Suppressor macrophage (primary cell): ENCODE measurements at regions not wholly inside any gene's neighbourhood (a gene's known extent, or its start where the extent isn't known, plus 50 kb on each side); places are given as distances from the start of the nearest gene placed in this dataset.

Experiments used
- DNase-seq, 4 experiments: peaks; one replicate each; pipeline ENCODE4 v3.0.0-alpha.2; 2020 to 2022

DNA sequence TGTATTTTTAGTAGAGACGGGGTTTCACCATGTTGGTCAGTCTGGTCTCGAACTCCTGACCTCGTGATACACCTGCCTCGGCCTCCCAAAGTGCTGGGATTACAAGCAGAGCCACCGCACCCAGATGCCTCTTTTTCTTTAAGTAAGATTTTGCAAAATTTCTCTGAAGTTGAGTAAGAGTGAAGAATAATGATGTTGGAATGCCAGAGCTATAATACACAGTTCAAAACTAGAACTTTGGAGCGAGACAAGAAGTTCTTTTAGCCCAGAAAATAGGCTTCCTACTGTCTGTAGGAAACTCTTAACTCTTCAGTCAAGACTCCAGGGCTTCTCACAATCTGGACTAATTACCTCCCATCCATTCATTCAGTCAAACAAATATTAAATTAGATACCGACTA, 51.4 kb downstream of the MARCHF4 start:
- no peak for DNase-seq

DNA sequence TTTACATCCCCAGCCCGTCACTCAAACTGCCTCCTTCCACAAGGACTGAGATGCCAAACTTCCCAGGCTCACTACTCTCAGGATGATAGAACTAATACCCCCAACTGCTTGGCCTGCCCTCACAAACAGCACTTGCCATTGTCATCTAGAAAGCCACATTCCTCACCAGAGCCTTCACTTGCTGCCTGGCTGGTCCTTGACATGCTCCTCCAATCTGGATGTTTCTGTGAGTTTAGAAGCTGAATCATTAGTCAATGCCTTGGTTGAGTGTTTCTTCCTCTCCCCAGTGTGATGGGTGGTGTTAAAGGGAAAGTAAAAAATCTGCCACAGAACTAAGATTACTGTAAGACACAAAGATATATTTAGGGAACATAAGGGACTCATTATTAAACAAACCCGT, 52.5 kb downstream of the MARCHF4 start:
- DNase-seq: no peak

DNA sequence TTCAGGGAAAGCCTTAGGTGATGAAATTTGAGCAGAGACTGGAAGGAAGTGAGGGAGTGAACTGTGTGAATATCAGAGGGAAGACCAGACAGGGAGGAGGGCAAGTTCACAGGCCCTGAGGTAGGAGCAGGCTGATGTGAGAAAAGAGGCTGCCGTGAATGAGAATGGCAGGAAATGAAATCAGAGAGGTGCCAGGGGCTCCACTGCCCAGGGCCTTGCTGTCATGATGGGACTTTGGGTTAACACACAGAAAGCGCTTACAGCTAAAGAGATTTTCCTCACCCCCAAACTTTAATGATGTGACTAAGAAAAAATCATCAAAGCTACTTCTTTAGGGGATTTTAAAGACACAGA, 53.8 kb downstream of the MARCHF4 start:
- DNase-seq: no peak

DNA sequence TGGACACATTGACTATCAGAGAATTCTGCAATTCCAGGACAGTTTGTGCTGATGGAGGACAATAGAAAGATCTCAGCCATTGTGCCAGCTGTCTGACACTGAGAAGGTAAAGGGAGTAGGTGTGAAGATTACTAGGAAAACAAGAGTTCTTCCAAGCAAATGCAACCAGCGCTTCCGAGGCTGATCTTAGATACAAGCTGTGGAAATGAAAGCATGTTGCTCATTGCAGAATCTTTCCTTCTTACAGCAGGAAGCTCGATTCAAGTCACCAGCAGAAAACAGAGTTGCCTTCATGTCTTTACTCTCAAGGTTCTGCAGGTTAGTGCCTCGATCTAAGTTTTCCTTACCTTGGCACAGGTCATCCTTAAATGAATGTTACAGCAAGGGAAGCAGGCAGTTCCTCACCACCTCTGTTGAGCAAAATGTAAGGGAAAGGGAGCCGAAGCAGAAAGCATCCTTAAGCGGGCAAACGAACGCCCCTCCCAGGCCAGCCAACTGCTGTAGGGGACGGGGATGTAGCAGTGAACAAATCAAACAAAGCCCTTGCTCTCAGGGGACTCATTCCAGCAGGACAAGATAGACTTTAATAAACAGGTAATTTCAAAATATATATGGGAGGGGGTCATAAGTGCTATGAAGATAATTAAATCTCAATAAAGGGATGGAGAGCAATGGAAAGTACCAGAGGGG, 54.3 kb downstream of the MARCHF4 start:
- no peak for DNase-seq

DNA sequence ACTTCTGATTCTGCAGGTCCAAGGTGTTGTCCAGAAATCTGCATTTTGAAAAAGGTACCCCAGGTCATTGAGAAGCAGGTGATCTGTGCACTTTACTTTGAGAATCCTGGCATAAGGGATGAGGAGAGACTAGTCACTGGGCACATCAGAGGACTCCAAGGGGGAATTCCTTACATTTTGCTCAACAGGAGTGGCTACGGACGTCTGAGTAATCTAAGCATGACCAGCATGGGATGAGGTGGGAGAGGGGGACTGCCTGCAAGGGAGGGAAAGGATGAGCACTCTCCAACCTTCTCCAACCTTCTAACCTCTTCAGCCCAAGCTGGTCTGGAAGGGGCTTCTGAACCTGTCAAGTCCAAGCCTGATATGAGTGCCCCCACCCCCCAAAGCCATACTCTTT, 55.5 kb downstream of the MARCHF4 start:
- DNase-seq: peak in 1 of 4 experiments; percentile 7

DNA sequence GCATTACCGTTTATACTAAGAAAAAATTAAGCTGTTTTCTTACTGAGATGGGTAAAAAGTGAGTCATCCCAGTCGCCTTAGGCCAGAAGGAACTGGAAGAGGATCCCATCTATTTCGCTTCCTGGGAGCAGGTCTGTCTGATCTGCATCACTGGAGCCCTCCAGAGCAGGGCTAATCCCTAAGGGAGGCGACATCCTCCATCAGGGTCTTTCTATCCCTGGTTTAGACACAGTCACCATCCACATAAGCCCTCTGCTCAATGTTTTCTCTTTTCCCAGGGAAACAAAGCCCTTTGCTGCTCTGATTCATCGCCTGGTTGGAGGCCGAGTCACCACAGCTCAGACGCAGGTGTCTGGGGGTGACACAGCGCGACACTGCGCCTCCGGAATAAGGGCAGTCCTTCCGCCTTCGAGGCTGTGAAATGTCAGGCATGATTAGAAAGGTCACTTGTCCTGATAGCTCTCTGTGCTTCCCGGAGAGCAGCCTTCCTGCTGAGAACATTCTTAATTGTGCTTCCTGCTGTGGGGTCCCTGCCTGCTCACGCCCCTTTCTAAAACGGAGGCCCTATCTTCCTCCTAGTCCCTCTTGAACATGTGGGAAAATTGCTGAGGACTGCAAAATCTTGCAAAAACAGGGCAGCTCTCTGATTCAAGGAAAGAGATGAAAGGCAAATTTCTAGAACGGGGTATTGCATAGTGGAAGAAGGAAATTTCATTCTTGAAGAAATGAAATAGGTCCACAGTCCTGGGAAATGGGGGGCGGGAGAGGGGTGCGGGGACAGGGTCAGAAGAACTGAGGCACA, 56.3 kb downstream of the MARCHF4 start:
- peak; percentile 16 to 47 (median 20) for DNase-seq

DNA sequence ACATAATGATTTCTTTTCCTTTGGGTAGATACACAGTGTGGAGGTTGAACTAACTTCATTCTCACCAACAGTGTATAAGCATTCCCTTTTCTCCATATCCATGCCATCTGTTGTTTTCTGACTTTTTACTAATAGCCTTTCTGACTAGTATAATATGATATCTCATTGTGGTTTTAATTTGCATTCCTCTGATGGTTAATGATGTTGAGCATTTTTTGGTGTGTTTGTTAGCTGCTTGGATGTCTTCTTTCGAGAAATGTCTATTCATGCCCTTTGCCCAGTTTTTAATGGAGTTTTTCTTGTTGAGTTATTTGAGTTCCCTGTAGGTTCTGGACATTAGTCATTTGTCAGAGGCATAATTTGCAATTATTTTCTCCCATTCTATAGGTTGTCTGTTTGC, 59.8 kb downstream of the MARCHF4 start:
- DNase-seq: no peak

DNA sequence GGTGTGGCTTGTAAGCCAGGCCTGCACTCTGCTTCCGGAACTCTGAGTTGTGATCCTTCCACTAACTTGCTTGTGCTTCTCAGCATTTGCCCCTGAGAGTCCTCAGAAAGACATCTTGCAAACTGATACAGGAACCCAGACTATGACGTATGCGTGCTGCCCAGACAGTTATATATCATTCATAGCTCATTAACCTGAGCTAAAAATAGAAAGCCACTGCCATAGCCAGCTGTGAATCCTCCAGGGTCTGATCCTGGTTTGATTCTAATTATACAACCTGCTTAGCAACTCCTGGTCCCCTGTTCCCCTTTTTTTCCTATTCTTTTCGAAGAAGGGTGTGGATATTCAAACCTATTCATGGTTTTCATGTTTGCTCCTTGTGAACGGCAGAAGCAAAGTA, 63.7 kb downstream of the MARCHF4 start:
- no peak for DNase-seq

DNA sequence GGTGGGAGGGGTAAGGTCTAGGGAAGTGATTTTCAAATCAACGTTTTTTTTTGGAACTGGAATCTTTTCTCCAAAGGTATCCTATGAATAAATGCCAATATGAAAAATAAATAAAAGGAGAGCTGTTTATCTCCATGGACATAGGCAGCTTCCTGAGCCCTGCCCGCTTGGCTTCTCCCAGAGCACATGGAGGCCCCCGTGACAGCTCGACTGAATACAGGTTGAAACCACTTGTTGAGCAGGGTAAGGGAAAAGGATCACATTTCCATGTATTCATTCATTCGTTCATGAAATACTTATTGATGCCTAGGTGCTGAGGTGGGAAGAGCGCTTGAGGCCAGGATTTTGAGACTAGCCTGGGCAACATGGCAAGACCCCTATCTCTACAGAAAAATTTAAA, 64.8 kb downstream of the MARCHF4 start:
- no peak for DNase-seq

DNA sequence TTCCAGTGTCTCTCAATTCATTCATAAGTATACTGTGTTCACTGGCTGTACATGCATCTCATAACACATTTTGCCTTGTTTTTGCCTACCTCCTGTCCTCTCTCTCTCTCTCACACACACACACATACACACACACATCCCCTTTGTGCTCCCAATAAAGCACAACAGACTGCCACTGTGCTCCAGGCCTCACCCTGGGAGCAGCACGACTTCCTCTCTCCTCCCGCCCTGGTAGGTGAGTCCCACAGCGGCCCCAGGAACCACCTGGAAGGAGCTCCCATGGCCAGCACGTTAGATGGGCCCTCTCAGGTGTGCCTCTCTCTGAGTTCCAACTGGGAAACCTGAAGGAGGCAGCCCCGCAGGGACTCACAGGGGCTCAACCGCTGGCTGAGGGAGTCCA, 65.4 kb downstream of the MARCHF4 start:
- DNase-seq: no peak

DNA sequence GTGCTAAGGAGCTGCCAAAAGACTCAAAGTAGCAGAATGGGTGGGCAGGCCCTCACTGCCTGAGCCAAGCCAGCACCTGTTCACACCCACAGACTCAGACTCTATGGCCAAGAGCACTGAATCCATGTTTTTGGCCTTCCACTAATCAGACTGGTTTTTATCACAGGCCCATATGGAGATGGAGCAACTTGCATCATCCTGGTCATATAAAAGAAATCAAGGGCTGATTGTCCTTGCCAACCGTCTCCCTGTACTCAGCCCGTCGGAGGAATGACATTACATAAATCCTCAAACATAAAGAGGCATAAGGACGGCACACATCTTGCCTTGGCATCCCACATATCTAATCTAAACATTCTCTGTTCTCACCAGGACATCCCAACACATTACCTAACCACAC, 66.7 kb downstream of the MARCHF4 start:
- DNase-seq: no peak

DNA sequence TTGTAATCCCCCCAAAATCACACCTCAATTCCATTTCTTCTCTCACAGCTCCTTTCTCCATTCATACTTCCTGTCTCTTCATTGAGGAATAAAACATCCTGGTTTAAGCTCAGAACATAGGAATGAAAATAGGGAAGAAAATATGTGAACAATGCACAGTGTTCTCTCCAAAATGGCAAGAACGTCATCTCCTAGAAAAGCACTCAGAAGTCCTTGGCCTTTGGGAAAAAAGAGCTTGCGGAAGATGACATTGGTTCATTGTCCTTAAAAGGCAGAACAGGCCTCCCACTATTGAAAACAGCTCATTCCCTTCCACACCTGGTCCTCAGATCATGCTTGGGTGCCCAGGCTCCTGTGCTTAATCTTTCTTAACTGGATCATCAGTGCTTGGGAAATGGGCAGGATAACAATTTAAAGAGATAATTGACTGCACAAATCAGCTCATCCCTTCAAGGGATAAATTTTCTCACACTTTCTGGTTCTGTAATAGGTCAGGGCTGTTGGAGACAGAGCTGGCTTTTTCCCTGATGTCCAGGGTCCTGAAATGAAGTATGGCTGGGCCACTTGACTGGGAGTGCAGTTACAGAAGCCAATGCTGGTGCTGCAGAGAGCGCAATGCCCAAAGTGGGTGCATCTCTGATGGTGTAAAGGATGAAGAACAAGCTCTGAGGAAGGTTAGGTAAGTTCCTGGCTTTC, 69.2 kb downstream of the MARCHF4 start:
- DNase-seq: no peak

DNA sequence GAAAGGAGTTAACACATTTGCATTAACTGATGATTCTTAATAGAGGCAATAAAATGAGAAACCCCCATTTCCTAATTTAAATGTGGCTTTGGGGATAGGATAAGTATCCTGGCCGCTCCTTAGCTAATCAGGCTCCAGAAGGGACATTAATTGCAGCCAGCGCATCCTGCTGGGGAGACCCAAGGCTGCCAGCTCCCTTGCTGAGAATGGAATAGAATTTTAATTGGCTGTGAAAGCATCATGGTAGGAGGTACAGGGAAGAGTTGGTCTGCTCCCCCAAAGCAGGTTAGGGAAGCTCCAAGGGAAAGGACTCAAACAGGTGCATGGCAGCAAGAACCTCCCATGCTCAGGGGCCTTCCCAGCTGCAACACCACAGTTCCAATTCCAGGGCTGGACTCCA, 71.4 kb downstream of the MARCHF4 start:
- no peak for DNase-seq

DNA sequence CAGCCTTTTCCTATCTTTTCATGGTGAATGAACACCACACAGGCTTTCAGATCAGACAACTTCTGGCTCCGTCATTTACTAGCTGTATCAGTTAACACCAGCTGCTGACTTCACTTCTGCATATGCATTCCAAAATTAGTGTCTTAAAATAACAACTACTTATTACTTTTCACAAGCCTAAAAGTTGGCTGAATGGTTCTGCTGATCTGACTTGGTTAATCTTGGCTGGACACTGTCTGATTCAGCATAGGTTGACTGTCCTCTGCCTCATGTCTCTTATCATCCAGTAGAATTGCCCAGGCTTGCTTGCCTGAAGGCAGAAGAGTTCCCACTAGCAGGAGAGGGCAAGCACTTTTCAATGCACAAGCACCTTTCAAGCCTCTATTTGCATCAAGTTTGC, 72.7 kb downstream of the MARCHF4 start:
- no peak for DNase-seq

DNA sequence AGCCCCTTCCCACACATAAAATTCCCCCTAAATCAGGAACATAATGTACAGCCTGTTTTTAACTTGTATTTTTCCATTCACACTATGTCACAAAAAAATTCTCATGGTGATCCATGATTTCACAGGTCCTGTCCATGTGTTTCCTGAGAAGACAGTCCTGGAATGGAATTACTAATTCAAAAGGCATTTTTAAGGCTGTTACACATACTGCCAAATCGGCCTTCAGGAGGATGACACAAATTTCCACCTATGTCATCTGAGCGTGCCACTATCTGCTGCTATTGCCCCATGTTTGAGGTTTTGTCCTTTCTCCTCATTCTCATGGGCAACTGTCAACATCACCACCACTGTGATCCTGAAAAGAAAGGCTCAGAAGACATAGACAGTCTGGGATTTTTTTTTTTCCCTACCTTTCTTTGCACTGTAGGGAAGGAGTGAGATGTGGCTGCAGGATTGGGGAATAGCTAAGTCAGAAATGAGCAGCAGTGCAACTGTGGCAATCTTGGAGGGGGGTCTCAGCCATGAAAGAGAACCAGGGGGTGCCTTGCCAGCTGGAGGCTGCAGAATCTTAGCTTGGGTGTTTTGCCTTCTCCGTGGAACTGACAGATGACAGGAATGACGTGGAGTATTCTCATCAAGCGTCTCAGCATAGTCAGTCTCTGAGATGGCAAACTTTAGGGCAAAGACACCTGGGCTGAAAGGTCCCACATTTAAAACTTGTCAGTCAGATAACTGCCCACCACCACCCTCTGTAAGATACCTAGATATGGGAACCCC, 73.4 kb downstream of the MARCHF4 start:
- no peak for DNase-seq

DNA sequence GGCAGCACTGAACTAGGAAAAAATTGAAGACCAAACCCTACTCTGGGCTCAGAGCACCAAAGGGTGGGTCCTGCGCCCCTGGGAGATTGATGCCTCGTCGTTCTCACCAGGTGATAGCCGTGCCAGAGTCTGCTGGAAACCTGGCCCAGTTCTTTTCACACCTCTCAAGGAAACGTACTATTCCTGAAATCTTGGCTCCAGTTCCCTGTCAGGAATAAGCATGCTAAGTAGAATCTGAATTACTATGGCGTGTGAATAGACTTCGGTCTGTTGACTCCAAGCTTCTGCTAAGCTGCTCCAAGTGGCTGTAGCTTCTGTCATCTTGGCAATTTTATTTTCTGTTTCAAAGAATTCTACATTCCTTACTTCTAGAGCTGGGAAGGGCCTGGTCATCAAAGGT, 75.4 kb downstream of the MARCHF4 start:
- no peak for DNase-seq

DNA sequence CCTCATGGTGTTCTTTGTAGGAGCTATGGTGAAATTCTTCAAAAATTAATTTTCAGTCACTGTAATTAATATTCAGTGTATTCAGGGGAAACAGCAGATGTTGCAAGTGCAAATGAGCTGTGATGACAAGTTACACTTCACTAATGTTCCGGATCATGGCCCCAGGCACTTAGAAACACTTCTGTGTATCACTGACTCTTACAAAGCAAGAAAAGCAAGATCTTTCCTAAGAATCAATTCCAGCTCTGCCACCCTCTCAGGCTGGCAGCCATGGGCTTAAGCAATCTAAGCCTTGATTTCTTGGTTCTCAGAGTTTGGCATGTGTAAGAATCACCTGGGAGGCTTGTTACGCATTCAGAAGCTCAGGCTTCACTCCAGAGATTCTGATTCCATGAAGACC, 78.0 kb downstream of the MARCHF4 start:
- DNase-seq: no peak

DNA sequence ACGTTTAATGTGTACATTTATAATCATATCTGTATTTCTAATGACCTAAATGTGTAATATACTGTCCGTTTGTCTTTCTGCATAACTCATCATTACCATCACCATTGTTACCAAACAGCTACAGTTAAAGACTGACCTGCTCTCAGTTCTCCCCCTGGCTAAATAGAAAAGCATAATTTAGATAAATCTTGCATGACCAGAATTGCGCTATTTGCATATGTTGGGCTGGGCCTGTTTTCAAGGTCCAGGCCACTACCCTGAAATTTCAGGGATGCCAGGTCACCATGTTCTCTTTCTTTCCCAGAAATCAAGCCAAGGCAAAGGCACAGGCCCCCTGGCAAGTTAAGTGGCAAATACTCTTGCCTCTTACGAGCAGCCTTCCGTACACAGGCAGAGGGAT, 78.4 kb downstream of the MARCHF4 start:
- DNase-seq: no peak

DNA sequence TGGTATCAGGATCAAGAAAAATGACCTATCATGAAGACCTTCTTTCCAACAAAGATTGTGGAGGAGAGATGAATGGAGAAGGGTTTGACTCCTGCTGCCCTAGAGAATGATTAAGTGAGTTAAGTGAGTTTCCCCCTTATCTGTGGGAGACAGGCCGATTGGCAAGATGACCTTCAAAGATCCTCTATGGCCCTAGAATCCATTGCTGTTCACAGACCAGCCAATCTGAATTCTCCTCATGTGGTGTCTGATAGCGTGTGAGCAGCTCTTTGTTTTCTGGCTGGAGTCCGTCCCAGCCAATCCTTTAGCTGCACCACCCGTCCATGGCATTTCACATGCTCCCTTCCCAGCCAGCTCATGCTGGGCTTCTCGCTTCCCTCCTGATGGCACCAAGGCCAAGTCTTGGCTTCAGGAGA, 79.4 kb downstream of the MARCHF4 start:
- no peak for DNase-seq

DNA sequence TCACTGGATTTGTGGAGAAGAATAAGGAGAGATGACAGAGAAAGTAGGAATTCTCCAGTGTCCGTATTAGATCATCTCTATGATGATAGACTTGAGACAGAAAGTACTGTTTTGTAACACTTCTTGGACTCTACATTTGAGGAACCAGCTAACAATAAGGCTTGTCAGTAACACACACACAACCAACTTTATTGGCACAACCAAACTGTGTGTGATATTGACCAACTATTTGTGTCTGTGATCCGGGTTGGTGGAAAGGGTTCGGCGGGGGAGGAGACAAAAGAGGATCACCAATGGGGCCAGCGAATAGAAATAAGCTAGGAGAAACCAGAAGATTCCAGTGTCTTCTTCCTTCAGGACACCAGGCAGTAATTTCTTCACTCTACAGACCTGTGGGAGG, 79.8 kb downstream of the MARCHF4 start:
- no peak for DNase-seq

DNA sequence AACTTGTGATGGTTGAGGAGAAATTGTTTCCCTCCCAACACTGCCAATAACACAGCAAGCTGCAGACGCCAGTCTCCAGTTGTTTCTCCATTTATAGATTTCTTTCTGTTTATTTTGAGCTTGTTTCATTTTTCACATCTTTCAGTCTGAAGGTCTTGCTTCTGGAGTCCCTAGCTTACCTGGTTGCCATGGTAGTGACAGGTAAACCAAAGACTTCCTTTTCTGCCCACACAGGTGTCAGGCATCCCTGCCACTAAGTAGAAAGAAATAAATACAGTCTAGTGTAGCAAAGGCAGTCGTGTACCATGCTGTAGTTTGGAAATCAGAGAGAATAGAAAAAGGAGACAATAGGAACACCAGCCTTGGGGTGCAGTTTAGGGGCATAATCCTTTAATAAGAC, 82.8 kb downstream of the MARCHF4 start:
- no peak for DNase-seq

DNA sequence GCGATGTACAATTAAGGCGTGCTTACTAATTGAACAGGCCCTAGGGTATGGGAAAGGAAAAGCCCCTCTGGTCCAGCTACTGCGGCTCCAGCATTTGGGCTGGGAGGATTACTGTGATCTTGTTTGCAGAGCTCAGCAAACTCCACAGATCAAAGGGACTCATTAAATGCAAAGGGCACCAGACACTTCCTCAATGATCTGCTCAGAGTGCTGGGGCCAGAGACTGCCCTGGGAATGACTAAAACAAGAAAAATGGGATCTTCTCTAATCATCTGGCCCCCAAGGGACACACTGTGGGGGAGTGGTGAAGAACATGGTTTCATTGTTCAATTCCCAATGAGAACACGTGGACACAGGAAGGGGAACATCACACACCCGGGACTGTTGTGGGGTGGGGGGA, 85.0 kb downstream of the MARCHF4 start:
- DNase-seq: peak in 3 of 4 experiments; percentile 19 to 37 (median 33)

DNA sequence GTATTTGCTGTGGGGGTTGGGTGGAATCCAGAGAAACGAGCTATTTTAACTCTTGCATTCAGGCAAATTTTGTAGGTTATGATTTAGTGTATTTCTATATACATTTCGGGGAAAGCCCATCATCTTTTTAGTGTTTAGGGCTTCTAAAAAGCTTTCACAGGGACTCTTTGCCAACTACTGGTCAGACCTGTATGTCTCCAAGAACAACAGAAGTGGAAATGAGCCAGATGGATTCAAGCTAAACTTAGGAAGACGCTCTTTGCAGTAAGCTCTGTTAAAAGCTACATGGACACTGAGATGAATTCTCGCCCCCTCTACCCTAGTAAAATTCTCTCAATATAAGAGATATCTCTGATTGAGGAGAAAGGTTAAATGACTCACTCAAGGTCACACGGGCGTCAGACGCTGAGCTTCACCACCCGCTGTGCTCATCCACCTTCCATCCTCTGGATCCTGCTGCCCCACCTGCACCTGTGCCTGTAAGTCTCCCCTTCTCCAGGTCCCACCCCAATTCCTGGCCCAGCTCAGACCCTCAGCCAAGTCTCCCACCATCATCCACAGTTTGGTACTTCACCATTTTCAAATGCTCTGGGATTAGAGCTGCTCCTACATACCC, 85.6 kb downstream of the MARCHF4 start:
- DNase-seq: no peak
